GM20000 (cell line): ENCODE measurements at regions not wholly inside any gene's neighbourhood (a gene's known extent, or its start where the extent isn't known, plus 50 kb on each side); places are given as distances from the start of the nearest gene placed in this dataset.
"Not testable (repeated sequence)": the region's sequence is repeated elsewhere in the genome, so short reads cannot be mapped to it uniquely, and the experiment has no call there.

Source experiments
- DNase-seq: peaks from one replicate; pipeline ENCODE4 v3.0.0; 2012; ENCODE audit warnings: low spot score
- TF ChIP-seq, protein P1 (sequence below): IDR thresholded peaks from 2 replicates; pipeline ENCODE4 v1.5.1; 2012; ENCODE audit warnings: mild to moderate bottlenecking, control low read depth; ENCODE audit errors: extremely low read depth, missing control alignments

DNA sequence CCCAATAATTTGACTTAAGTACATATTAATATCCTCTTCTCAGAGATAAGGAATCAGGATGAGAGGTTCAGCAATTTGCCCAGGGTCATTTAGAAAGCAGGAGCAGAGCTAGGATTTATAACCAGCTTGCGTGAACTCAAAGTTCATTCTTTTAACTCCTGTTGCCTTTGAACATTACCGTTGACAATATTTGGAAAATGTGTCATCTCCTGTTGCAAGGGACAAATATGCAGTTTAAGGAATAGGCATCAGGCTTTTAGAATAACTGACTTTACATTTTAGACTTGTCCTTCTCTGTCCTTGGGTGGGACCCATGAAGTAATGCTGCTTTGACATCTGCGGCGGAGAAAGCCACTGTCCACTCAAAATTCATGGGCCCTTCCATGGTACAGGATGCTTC lies 252.2 kb upstream of the RGMA start:
- TF ChIP-seq, protein P1, sequence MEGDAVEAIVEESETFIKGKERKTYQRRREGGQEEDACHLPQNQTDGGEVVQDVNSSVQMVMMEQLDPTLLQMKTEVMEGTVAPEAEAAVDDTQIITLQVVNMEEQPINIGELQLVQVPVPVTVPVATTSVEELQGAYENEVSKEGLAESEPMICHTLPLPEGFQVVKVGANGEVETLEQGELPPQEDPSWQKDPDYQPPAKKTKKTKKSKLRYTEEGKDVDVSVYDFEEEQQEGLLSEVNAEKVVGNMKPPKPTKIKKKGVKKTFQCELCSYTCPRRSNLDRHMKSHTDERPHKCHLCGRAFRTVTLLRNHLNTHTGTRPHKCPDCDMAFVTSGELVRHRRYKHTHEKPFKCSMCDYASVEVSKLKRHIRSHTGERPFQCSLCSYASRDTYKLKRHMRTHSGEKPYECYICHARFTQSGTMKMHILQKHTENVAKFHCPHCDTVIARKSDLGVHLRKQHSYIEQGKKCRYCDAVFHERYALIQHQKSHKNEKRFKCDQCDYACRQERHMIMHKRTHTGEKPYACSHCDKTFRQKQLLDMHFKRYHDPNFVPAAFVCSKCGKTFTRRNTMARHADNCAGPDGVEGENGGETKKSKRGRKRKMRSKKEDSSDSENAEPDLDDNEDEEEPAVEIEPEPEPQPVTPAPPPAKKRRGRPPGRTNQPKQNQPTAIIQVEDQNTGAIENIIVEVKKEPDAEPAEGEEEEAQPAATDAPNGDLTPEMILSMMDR = no peak
- DNase-seq = no peak

DNA sequence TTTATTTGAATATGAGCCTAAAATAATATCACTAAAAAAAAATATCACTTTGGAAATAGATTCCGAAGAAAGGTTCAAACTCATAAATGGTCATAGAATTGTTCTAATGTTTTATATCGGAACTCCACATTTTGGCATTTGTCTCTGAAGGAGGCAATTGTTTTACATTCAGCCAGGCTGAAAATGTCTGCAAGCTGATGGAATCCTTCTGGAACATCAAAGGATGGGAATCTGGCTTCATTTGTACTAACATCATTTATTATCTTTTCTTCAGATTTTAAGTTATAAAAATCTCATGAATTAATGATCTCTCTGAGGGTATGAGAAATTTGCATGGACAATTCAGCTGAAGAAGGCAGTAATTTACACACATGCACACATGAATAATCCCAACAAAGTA lies 251.4 kb upstream of the RGMA start:
- DNase-seq = no peak
- TF ChIP-seq, protein P1 = no peak

DNA sequence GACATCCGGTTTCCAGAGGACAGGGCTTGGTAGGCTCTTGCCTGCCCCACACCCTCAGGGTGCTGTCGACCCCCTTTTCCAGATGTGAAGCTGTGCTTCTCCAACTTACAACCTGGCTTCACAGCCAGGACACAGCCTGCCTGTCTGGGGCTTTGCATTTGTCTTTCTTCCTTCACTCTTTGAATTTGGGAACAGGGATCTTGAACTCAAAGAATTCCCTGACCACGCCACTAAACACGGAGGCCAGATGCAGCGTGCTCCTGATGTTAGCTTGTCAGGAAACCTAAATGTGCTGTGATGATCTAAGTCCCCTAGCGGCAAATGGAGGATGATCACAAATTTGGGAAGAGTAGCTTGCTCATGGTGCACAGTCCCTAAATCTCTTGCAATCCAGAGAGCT lies 244.8 kb upstream of the RGMA start:
- no peak for DNase-seq
- TF ChIP-seq, protein P1 = no peak

DNA sequence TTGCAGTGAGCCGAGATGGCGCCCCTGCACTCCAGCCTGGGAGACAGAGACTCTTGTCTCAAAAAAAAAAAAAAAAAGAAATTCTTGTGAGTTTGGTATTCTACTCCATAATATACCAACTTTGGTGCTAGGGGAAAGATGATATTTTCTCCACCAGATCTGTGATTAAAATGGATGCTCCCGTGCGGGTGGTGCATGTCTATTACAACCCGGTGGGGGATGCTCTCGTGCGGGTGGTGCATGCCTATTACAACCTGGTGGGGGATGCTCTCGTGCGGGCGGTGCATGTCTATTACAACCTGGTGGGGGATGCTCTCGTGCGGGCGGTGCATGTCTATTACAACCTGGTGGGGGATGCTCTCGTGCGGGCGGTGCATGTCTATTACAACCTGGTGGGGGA lies 244.1 kb upstream of the RGMA start:
- DNase-seq = not testable (repeated sequence)

DNA sequence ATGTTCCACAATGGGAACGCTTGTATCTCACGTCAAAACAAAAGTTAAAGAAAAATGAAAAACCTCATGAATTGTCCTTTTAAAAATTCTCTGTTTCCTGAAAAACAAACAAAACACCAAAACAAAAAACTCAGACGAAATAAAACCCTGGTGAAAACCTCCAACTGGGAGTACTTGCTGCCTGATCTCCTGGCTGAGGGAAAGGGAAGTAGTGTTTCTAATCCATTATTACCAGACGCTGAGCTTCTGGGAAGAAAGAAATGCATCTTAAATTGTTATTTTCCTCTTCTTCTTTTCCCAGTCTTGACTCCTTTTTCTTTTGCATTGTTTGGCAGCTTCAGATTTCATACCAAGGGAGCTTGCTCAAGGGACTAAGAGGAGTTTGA lies 243.2 kb upstream of the RGMA start:
- DNase-seq = no peak

DNA sequence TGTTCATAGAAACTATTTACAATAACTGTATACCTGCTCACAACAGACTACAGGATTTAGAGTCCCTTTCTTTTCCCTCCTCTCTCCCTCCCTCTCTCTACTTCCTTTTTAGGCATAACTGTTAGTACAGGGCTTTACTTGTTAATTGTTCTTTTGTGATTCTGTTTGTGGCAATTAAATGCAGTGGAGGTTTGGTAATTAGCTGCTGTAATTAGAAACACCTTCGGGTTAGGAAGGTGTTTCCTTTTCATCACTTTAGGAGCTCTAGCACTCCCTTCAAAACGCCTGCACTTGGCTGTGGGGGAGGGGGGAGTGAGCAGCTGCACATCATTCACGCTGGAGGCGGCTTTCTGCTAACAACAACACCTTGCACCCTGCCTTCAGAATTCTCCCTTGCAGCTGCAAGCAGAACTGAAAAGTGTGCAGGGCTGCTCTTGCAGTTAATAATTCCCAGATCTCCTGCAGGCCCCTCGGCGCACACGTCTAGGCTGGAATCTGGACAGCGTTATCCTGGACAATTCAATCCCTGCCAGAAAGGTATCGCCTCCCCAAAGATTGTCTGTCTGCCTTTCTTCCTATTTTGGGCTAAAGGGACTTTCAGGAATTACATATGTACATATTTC lies 242.6 kb upstream of the RGMA start:
- DNase-seq = no peak

More for the DNA sequence above, 243.2 kb upstream of the RGMA start:
- TF ChIP-seq, protein P1 = no peak

DNA sequence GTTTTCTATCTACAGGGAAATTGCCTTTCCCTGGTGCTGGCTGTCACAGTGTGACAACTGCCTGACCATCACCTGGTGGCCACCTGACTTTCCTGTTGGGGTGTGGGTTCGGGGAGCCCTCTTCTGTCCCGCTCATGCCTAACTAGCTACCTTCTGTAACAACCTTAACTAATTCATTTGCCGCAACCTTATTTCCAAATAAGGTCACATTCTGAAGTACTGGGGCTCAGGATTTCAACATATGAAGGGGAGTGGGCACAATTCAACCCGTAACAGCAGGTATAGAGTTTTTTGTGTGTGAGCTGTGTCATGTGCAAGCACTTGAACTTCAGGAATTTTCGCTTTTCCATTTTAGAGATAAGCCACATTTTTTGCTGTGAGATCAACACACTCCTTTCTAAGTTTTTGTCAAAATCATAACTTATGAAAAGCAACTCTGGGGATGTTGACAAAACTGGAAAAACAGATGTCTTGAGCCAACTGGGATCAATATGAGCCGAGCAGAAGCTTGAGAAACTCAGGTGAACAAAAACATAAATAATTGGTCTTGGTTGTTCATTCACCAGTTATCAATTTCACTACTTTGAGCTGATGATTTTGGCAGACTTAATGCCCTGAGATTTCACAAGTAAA lies 242.0 kb upstream of the RGMA start:
- no peak for DNase-seq
- TF ChIP-seq, protein P1 = no peak

More for the DNA sequence above, 242.6 kb upstream of the RGMA start:
- TF ChIP-seq, protein P1 = no peak

DNA sequence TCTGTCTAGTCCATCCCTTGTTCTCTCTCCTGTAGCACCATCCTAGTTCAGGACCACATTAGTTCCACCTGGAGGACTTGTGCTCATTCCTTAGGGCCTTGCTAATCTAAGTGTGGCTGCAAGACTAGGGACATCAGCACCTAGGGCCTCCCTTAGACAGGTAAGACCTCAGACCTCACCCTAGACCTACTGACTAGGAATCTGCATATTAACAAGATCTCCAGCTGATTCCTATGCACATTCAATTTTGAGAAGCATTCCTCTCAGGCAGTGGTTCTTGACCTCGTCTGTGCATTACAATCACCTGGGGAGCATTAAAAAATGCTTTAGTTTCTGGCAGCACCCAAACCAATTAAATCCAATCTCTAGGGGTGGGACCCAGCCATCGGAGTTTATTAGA lies 238.4 kb upstream of the RGMA start:
- TF ChIP-seq, protein P1 = no peak
- DNase-seq = no peak
